Activated CD4-positive, alpha-beta T cell treated with anti-CD3 and anti-CD28 coated beads, Interleukin-2, amount 10 ng/mL, durations not matched to agents 7 days and 5 days (primary cell): ENCODE measurements at regions not wholly inside any gene's neighbourhood (a gene's known extent, or its start where the extent isn't known, plus 50 kb on each side); places are given as distances from the start of the nearest gene placed in this dataset.

Experiments used
- CTCF ChIA-PET: fragments of 350-600 bp; sonication (Branson Sonifier 250); formaldehyde crosslinking; loops from one replicate; lab custom pipeline; 2021; ENCODE audit warnings: antibody characterized with exemption; lab: Charles Lee
- POLR2A ChIA-PET: fragments of 350-600 bp; sonication (Branson Sonifier 250); formaldehyde crosslinking; loops from one replicate; lab custom pipeline; 2021; ENCODE audit warnings: antibody characterized with exemption; lab: Charles Lee
- DNase-seq: peaks from one replicate; pipeline ENCODE4 v3.0.0-alpha.2; 2020
- H3K27ac Mint-ChIP-seq: one replicate; pipeline ENCODE4 v1.8.0; 2021; ENCODE audit warnings: mild to moderate bottlenecking, moderate library complexity, mixed read lengths
- H3K27me3 Mint-ChIP-seq: one replicate; pipeline ENCODE4 v1.8.0; 2021; ENCODE audit warnings: mixed read lengths
- H3K36me3 Mint-ChIP-seq: one replicate; pipeline ENCODE4 v1.8.0; 2021; ENCODE audit warnings: low read depth, mixed read lengths
- H3K4me1 Mint-ChIP-seq: one replicate; pipeline ENCODE4 v1.8.0; 2021; ENCODE audit warnings: mixed read lengths
- H3K4me3 Mint-ChIP-seq: one replicate; pipeline ENCODE4 v1.8.0; 2021; ENCODE audit warnings: mild to moderate bottlenecking, moderate library complexity, mixed read lengths
- H3K9me3 Mint-ChIP-seq: one replicate; pipeline ENCODE4 v1.8.0; 2021; ENCODE audit warnings: mixed read lengths

DNA sequence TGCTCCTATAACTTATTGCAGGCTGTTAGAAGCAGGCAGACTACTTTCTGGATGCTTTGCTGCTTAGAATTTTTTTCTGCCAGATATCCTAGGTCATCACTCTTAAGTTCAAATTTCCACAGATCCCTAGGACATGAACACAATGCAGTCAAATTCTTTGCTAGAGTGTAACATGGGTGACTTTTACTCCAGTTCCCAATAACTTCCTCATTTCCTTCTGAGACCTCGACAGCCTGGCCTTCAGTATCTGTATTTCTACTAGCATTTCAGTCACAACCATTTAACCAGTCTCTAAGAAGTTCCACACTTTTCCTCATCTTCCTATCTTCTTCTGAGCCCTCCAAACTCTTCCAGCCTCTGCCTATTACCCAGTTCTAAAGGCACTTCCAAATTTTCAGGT lies 60.4 kb upstream of the ZBED5 start:
- DNase-seq = no peak
- POLR2A ChIA-PET = no interaction called here
- no peaks in the 10 kb centered on the region for H3K4me1 Mint-ChIP-seq
- H3K4me3 Mint-ChIP-seq = no peak overlapping the region
- CTCF ChIA-PET = interaction anchor here (0.8 to 1.4 kb wide), 2 partner anchors 16 to 40 kb away, joined by 3 to 4 read pairs; no protein-coding TSS in a partner anchor
- H3K9me3 Mint-ChIP-seq = peaks cover 12% of the 10 kb centered on the region
- H3K27me3 Mint-ChIP-seq = peaks cover 5% of the 10 kb centered on the region
- no peak overlapping the region for H3K27ac Mint-ChIP-seq
- no peaks in the 10 kb centered on the region for H3K36me3 Mint-ChIP-seq

DNA sequence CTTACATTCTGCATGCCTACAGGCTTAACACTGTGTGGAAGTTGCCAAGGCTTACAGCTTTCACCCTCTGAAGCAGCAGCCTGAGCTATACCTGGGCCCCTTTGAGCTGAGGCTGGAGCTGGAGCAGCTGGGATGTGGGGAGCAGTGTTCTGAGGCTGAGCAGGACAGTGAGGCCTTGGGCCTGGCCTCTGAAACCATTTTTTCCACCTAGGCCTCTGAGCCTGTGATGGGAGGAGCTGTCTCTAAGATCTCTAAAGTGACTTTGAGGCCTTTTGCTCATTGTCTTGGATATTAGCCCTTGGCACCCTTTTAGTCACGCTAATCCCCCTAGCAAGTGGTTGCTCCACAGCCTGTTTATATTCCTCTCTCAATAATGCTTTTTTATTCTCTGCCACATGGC lies 59.9 kb upstream of the ZBED5 start:
- Mint-ChIP-seq H3K4me1 (no peaks in the 10 kb centered on the region), H3K36me3 (no peaks in the 10 kb centered on the region), H3K27ac (no peak overlapping the region), H3K9me3 (peaks cover 12% of the 10 kb centered on the region), H3K27me3 (peaks cover 2% of the 10 kb centered on the region), H3K4me3 (no peak overlapping the region)
- ChIA-PET POLR2A (no interaction called here), CTCF (interaction anchor here (0.8 to 1.4 kb wide), 2 partner anchors 16 to 39 kb away, joined by 3 to 4 read pairs; no protein-coding TSS in a partner anchor)
- DNase-seq = no peak

DNA sequence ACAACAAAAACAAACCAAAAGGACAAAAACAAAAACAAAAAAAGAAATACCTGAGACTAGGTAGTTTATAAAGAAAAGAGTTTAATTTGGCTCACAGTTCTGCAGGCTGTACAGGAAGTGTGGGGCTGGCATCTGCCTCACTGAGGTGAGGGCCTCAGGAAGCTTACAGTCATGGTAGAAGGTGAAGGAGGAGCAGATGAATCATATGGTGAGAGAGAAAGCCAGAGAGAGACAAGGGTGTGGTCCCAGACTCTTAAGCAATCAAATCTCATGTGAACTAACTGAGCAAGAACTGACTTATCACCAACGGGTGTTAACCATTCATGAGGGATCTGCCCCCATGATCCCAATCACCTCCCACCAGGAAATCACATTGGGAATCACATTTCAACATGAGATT lies 58.8 kb upstream of the ZBED5 start:
- peaks cover 12% of the 10 kb centered on the region for H3K9me3 Mint-ChIP-seq
- no peak overlapping the region for H3K27ac Mint-ChIP-seq
- no peaks in the 10 kb centered on the region for H3K27me3 Mint-ChIP-seq
- H3K36me3 Mint-ChIP-seq = no peaks in the 10 kb centered on the region
- DNase-seq = no peak
- H3K4me3 Mint-ChIP-seq = no peak overlapping the region
- CTCF ChIA-PET = interaction anchor here (1.0 to 1.4 kb wide), 2 partner anchors 9 to 17 kb away, joined by 3 to 4 read pairs; no protein-coding TSS in a partner anchor
- H3K4me1 Mint-ChIP-seq = no peaks in the 10 kb centered on the region
- POLR2A ChIA-PET = interaction anchor here (0.6 kb wide), 1 partner anchor 108 kb away, joined by 6 read pairs; the partner anchor contains the start of gene EIF4G2

DNA sequence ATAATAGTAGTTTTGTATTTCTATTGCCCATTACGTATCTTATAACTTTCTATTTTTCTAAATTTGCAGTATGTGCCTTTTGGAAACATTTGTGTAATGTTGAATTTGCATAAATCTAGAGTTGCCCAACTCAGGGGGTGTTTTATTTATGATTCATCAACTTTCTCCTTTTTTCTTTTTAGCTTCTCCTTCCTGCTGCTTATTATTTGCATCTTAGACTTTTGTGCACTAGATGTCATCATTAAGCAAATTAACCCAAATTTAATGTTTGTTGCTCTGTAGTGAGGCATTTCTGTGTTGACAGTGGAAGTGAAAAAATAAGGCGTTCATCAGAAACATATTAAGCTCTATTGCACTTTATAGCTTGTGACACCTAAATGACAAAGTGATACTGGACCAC lies 56.2 kb upstream of the ZBED5 start:
- H3K4me3 Mint-ChIP-seq = no peak overlapping the region

DNA sequence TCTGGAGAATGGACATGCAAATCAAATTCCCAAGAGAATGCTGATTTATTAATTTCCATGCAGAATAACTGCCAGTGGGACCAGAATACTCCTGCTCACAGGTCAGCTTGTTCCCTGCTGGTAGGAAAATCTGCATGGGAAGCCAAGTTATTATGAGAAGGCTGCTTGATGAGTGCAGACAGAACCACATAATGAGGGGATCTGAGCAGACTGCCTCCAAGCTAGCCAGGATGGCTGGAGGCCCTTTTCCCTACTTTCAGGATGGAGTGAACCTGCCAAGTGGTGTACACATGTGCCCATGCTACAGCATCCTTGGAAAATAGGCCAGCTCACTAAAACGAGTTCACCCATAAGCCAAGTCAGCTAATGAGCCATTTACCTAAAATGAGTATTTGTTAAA lies 55.2 kb upstream of the ZBED5 start:
- Mint-ChIP-seq H3K9me3 (peaks cover 4% of the 10 kb centered on the region), H3K4me1 (no peaks in the 10 kb centered on the region), H3K4me3 (no peak overlapping the region), H3K36me3 (no peaks in the 10 kb centered on the region), H3K27ac (no peak overlapping the region), H3K27me3 (no peaks in the 10 kb centered on the region)
- no peak for DNase-seq
- CTCF ChIA-PET = interaction anchor here (1.0 to 1.7 kb wide), 2 partner anchors 10 to 12 kb away, joined by 3 to 6 read pairs; no protein-coding TSS in a partner anchor
- POLR2A ChIA-PET = no interaction called here

More for the DNA sequence above, 56.2 kb upstream of the ZBED5 start:
- Mint-ChIP-seq H3K36me3 (no peaks in the 10 kb centered on the region), H3K27ac (no peak overlapping the region), H3K27me3 (no peaks in the 10 kb centered on the region), H3K4me1 (no peaks in the 10 kb centered on the region), H3K9me3 (peaks cover 12% of the 10 kb centered on the region)
- CTCF ChIA-PET = interaction anchor here (0.5 to 1.7 kb wide), 4 partner anchors 9 to 20 kb away, joined by 3 to 6 read pairs (median 4); no protein-coding TSS in a partner anchor
- POLR2A ChIA-PET = interaction anchor here (0.6 kb wide), 1 partner anchor 20 kb away, joined by 3 read pairs; no protein-coding TSS in a partner anchor
- no peak for DNase-seq

DNA sequence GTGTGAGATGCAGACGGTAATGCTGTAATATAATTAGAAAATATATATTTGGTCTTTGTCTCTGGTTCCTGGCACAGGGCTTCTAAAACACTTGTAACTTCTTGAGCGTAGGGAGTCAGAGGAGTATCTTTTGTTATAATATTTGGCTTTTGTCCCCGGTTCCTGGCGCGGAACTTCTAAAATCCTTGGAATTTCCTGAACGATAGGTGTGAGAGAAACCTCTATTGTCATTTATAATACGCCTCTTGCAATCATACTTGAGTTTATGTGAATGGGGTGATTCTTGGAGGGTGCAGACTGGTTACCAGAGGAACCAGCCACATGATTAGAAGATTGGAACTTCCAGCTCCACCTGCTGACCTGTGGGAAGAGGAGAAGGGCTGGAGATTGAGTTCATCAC lies 54.1 kb upstream of the ZBED5 start:
- Mint-ChIP-seq H3K36me3 (no peaks in the 10 kb centered on the region), H3K9me3 (peaks cover under 1% of the 10 kb centered on the region), H3K4me1 (no peaks in the 10 kb centered on the region), H3K27ac (no peak overlapping the region), H3K27me3 (no peaks in the 10 kb centered on the region), H3K4me3 (no peak overlapping the region)
- no peak for DNase-seq
- POLR2A ChIA-PET = no interaction called here
- CTCF ChIA-PET = no interaction called here

DNA sequence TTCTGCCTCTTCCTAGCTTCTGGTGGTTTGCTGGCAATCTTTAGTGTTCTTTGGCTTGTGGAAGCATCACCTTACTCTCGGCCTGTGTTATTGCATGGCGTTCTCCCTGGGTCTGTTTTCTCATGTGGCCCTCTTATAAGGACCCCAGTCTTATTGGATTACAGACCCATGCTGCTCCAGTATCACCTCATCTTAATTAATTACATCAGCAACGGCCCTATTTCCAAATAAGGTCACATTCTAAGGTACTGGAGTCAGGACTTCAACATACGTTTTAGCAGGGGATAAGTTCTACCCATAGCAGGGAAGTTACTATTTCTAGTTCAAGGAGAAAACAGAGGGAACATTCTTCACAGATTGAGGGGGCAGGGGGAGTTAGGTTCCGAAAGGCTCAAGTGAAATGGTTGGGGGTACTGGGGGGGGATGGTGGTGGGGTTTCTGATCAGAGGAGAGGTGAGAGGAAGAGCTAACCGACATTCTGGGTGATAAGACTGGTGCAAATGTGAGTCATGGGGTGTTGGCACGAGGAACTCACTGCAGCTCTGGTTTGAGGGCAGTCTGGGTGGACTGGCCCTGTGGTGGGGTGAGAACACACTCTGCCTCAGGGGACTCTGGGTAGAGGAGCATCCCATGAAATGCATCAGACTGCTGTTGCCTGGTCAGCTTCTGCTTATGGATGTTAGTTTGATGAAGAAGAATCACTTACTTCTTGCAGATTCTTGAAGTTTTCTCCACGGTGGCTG lies 51.5 kb upstream of the ZBED5 start:
- POLR2A ChIA-PET = no interaction called here
- CTCF ChIA-PET = no interaction called here

DNA sequence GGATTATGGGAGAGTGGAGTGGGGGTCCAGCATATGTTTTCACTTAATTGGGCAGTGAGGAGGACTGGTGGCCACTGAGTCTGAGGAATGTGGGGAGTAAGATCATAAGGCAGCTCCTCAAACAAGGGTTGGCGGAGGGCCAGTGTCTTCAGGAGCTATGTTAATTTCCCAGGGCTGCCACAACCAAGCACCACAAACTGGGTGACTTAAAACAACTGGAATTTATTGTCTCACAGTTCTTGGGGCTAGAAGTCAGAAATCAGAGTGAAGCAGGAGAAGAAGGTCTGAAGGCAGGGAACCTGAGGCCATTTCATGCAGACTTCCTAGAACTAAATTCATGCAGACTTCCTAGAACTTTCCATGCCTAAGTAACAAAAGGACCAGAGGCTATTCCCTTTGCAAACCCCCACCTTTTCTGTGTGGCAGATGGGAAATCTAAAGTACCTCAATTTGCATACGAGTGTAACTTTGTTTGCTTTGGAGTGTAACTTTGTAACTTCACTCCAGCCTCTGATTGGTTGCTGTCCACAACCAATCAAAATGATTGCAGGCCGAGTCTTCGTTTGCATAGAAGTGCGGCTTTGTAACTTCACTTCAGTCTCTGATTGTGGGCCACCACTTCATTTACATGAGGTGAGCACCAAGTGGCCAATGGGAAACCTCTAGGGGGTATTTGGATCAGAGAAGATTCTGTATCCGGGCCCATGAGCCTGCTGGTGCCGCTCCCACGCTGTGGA lies 50.5 kb upstream of the ZBED5 start:
- Mint-ChIP-seq H3K9me3 (no peaks in the 10 kb centered on the region), H3K27me3 (peaks cover 7% of the 10 kb centered on the region), H3K4me3 (no peak overlapping the region), H3K36me3 (no peaks in the 10 kb centered on the region), H3K4me1 (no peaks in the 10 kb centered on the region), H3K27ac (no peak overlapping the region)
- ChIA-PET POLR2A (no interaction called here), CTCF (no interaction called here)
- DNase-seq = no peak

More for the DNA sequence above, 51.5 kb upstream of the ZBED5 start:
- H3K27me3 Mint-ChIP-seq = peaks cover 7% of the 10 kb centered on the region
- H3K9me3 Mint-ChIP-seq = no peaks in the 10 kb centered on the region
- H3K36me3 Mint-ChIP-seq = no peaks in the 10 kb centered on the region
- H3K27ac Mint-ChIP-seq = no peak overlapping the region
- no peaks in the 10 kb centered on the region for H3K4me1 Mint-ChIP-seq
- DNase-seq = no peak
- no peak overlapping the region for H3K4me3 Mint-ChIP-seq
